SK-N-SH treated with all-trans-retinoic acid at 6 μM for 48 hours (cell line): ENCODE measurements at regions not wholly inside any gene's neighbourhood (a gene's known extent, or its start where the extent isn't known, plus 50 kb on each side); places are given as distances from the start of the nearest gene placed in this dataset.
A peak's percentile ranks its signal among the peaks of the same experiment; 100 is the strongest.
"Not testable (repeated sequence)": the region's sequence is repeated elsewhere in the genome, so short reads cannot be mapped to it uniquely, and the experiment has no call there.

Experiments used
- ATAC-seq: fragments of 200-7000 bp; cut with Tn5 transposase; 3 replicates; pipeline ENCODE4 v1.9.1; 2020; ENCODE audit warnings: mild to moderate bottlenecking, moderate library complexity
- ARNTL ChIP-seq: fragments of 450-650 bp; formaldehyde crosslinking; IDR thresholded peaks from 2 replicates; pipeline ENCODE4 v1.5.0; 2020; ENCODE audit warnings: low read depth, mild to moderate bottlenecking, moderate library complexity, borderline replicate concordance
- BACH2 ChIP-seq: fragments of 250-450 bp; sonication (Bioruptor Pico); IDR thresholded peaks from 2 replicates; pipeline ENCODE4 v1.9.0; 2021; ENCODE audit warnings: mild to moderate bottlenecking, borderline replicate concordance
- CSDC2 ChIP-seq: fragments of 250-450 bp; sonication (Bioruptor Pico); IDR thresholded peaks from 2 replicates; pipeline ENCODE4 v1.5.0; 2020; ENCODE audit warnings: mild to moderate bottlenecking, moderate library complexity
- ESRRG ChIP-seq: fragments of 250-450 bp; sonication (Bioruptor Pico); IDR thresholded peaks from 2 replicates; pipeline ENCODE4 v1.6.1; 2021; ENCODE audit warnings: mild to moderate bottlenecking
- GLIS3 ChIP-seq: fragments of 250-450 bp; sonication (Bioruptor Pico); IDR thresholded peaks from 2 replicates; pipeline ENCODE4 v1.5.0; 2020; ENCODE audit warnings: mild to moderate bottlenecking, moderate library complexity
- ISL1 ChIP-seq: fragments of 250-450 bp; sonication (Bioruptor Pico); IDR thresholded peaks from 2 replicates; pipeline ENCODE4 v2.1.2; 2022; ENCODE audit warnings: mild to moderate bottlenecking, moderate library complexity
- OSR1 ChIP-seq: fragments of 250-450 bp; sonication (Bioruptor Pico); IDR thresholded peaks from 2 replicates; pipeline ENCODE4 v1.8.0; 2022; ENCODE audit warnings: moderate library complexity, mild to moderate bottlenecking, inconsistent platforms
- PPARA ChIP-seq: fragments of 250-450 bp; sonication (Bioruptor Pico); IDR thresholded peaks from 2 replicates; pipeline ENCODE4 v1.5.0; 2020; ENCODE audit warnings: mild to moderate bottlenecking, borderline replicate concordance
- RARB ChIP-seq: fragments of 250-450 bp; sonication (Bioruptor Pico); IDR thresholded peaks from 2 replicates; pipeline ENCODE4 v1.8.0; 2021; ENCODE audit warnings: mild to moderate bottlenecking, moderate library complexity
- SNAI2 ChIP-seq: fragments of 250-450 bp; sonication (Bioruptor Pico); IDR thresholded peaks from 2 replicates; pipeline ENCODE4 v1.5.0; 2020; ENCODE audit warnings: mild to moderate bottlenecking, moderate library complexity
- TCF4 ChIP-seq: fragments of 250-450 bp; sonication (Bioruptor Pico); IDR thresholded peaks from 2 replicates; pipeline ENCODE4 v1.8.0; 2021; ENCODE audit warnings: mild to moderate bottlenecking, moderate library complexity, borderline replicate concordance
- TOX ChIP-seq: fragments of 250-450 bp; sonication (Bioruptor Pico); IDR thresholded peaks from 2 replicates; pipeline ENCODE4 v1.8.0; 2021; ENCODE audit warnings: mild to moderate bottlenecking, moderate library complexity, borderline replicate concordance
- ZC3H10 ChIP-seq: fragments of 250-450 bp; sonication (Bioruptor Pico); IDR thresholded peaks from 2 replicates; pipeline ENCODE4 v1.5.1; 2021; ENCODE audit warnings: mild to moderate bottlenecking, moderate library complexity
- ZFP30 ChIP-seq: fragments of 450-650 bp; formaldehyde crosslinking; IDR thresholded peaks from 2 replicates; pipeline ENCODE4 v1.5.0; 2022; ENCODE audit warnings: mild to moderate bottlenecking, moderate library complexity
- ZNF565 ChIP-seq: fragments of 450-650 bp; formaldehyde crosslinking; conservative IDR thresholded peaks from 2 replicates; pipeline ENCODE4 v1.5.0; 2020; ENCODE audit warnings: low read depth, mild to moderate bottlenecking, moderate library complexity
- ZNF70 ChIP-seq: fragments of 450-650 bp; formaldehyde crosslinking; IDR thresholded peaks from 2 replicates; pipeline ENCODE4 v1.5.0; 2020; ENCODE audit warnings: mild to moderate bottlenecking, moderate library complexity
- ZNF8 ChIP-seq: fragments of 450-650 bp; formaldehyde crosslinking; IDR thresholded peaks from 2 replicates; pipeline ENCODE4 v1.5.0; 2020; ENCODE audit warnings: mild to moderate bottlenecking, moderate library complexity
- TF ChIP-seq, protein P1 (sequence below): fragments of 250-450 bp; sonication (Bioruptor Pico); IDR thresholded peaks from 2 replicates; pipeline ENCODE4 v1.5.1; 2021; ENCODE audit warnings: mild to moderate bottlenecking, moderate library complexity
- TF ChIP-seq, protein P2 (sequence below): fragments of 250-450 bp; sonication (Bioruptor Pico); IDR thresholded peaks from 2 replicates; pipeline ENCODE4 v1.8.0; 2021; ENCODE audit warnings: low read depth, mild to moderate bottlenecking, moderate library complexity, borderline replicate concordance
- TF ChIP-seq, protein P3 (sequence below): fragments of 250-450 bp; sonication (Bioruptor Pico); IDR thresholded peaks from 2 replicates; pipeline ENCODE4 v1.8.0; 2020; ENCODE audit warnings: mild to moderate bottlenecking, moderate library complexity, borderline replicate concordance
- TF ChIP-seq, protein P4 (sequence below): fragments of 250-450 bp; sonication (Bioruptor Pico); IDR thresholded peaks from 2 replicates; pipeline ENCODE4 v1.5.0; 2020; ENCODE audit warnings: mild to moderate bottlenecking, moderate library complexity
- TF ChIP-seq, protein P5 (sequence below): fragments of 250-450 bp; sonication (Bioruptor Pico); IDR thresholded peaks from 2 replicates; pipeline ENCODE4 v1.5.1; 2020; ENCODE audit warnings: low read depth, mild to moderate bottlenecking, moderate library complexity

DNA sequence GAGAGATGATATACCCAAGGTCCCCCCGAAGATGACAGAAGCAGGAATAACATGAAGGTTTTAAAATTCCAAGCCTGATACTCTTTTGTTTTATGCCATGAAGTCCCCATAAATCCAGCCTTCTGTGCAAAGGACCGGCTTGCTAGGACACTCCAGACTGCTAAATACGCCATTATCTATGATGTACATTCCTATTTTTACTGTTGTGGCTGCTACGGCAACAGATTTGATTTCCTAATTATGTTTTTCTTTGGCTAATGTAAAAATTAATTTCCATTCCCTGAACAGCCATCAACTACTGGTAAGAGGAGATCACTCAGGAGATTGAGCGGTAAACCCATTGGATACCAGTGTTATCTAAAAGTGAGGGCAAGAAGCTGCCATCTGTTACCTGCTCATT is 1090.8 kb downstream of the TYW1 start:
- no peak for ATAC-seq

DNA sequence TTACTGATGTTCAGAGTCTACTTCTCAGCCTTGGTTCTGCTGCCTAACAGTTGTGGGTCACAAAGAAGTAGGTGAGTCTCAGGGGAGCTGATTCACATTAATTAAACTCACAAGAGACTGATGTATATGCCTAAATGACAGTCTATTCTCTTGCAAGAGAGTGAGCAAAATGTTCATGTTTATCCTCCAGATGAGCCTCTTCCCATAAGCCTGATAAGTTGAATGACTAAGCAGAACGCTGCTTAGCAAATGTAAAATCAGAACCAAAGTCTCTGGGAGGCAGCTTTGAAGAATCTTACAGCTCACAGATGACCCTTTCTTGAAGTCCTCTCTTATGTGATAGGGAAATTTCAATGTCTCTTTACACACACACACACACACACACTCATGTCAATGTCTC is 1092.2 kb downstream of the TYW1 start:
- TF ChIP-seq GLIS3 (CRISPR knock-in tag) (no peak), RARB (CRISPR knock-in tag) (no peak), TCF4 (no peak)
- TF ChIP-seq, all 23 proteins: peak for 0
- ATAC-seq, result no peak

More for the DNA sequence above, 1090.8 kb downstream of the TYW1 start:
- TF ChIP-seq, protein P1, sequence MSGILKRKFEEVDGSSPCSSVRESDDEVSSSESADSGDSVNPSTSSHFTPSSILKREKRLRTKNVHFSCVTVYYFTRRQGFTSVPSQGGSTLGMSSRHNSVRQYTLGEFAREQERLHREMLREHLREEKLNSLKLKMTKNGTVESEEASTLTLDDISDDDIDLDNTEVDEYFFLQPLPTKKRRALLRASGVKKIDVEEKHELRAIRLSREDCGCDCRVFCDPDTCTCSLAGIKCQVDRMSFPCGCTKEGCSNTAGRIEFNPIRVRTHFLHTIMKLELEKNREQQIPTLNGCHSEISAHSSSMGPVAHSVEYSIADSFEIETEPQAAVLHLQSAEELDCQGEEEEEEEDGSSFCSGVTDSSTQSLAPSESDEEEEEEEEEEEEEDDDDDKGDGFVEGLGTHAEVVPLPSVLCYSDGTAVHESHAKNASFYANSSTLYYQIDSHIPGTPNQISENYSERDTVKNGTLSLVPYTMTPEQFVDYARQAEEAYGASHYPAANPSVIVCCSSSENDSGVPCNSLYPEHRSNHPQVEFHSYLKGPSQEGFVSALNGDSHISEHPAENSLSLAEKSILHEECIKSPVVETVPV (CRISPR knock-in tag), result no peak
- TF ChIP-seq, protein P2, sequence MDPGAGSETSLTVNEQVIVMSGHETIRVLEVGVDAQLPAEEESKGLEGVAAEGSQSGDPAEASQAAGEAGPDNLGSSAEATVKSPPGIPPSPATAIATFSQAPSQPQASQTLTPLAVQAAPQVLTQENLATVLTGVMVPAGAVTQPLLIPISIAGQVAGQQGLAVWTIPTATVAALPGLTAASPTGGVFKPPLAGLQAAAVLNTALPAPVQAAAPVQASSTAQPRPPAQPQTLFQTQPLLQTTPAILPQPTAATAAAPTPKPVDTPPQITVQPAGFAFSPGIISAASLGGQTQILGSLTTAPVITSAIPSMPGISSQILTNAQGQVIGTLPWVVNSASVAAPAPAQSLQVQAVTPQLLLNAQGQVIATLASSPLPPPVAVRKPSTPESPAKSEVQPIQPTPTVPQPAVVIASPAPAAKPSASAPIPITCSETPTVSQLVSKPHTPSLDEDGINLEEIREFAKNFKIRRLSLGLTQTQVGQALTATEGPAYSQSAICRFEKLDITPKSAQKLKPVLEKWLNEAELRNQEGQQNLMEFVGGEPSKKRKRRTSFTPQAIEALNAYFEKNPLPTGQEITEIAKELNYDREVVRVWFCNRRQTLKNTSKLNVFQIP, result no peak
- TF ChIP-seq BACH2 (CRISPR knock-in tag), result no peak
- no peak for TF ChIP-seq CSDC2 (CRISPR knock-in tag)
- no peak for TF ChIP-seq TCF4
- no peak for TF ChIP-seq ARNTL (CRISPR knock-in tag)
- no peak for TF ChIP-seq ZNF70
- TF ChIP-seq, protein P3, sequence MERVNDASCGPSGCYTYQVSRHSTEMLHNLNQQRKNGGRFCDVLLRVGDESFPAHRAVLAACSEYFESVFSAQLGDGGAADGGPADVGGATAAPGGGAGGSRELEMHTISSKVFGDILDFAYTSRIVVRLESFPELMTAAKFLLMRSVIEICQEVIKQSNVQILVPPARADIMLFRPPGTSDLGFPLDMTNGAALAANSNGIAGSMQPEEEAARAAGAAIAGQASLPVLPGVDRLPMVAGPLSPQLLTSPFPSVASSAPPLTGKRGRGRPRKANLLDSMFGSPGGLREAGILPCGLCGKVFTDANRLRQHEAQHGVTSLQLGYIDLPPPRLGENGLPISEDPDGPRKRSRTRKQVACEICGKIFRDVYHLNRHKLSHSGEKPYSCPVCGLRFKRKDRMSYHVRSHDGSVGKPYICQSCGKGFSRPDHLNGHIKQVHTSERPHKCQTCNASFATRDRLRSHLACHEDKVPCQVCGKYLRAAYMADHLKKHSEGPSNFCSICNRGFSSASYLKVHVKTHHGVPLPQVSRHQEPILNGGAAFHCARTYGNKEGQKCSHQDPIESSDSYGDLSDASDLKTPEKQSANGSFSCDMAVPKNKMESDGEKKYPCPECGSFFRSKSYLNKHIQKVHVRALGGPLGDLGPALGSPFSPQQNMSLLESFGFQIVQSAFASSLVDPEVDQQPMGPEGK (CRISPR knock-in tag), result no peak

DNA sequence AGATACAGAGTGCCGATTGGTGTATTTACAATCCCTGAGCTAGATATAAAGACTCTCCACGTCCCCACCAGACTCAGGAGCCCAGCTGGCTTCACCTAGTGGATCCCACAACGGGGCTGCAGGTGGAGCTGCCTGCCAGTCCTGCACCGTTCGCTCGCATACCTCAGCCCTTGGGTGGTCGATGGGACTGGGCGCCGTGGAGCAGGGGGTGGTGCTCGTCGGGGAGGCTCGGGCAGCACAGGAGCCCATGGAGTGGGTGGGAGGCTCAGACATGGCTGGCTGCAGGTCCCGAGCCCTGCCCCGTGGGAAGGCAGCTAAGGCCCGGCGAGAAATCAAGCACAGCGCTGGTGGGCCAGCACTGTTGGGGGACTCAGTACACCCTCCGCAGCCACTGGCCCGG is 1093.6 kb downstream of the TYW1 start:
- not testable (repeated sequence) for ATAC-seq

DNA sequence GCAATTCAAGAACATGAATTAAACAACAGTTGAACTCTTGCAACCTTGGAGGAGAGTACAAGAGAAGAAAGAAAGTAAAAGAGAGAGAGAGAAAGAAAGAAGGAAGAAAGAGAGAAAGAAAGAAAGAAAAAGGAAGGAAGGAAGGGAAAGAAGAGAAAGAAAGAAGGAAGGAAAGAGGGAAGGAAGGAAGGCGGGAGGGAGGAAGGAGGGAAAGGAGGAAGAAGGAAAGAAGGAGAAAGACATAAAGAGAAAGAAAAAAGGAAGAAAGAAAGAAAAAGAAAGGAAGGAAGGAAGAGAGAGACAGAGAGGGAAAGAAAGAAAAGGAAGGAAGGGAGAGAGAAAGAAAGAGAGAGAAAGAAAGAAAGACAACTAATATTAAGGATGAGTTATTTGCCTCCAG is 1106.7 kb downstream of the TYW1 start:
- no peak for ATAC-seq
- TF ChIP-seq ZC3H10 (CRISPR knock-in tag) (no peak), ESRRG (CRISPR knock-in tag) (no peak), TOX (CRISPR knock-in tag) (no peak), CSDC2 (CRISPR knock-in tag) (no peak), PPARA (CRISPR knock-in tag) (no peak), BACH2 (CRISPR knock-in tag) (no peak), SNAI2 (no peak)
- TF ChIP-seq, protein P3 (CRISPR knock-in tag), result no peak
- TF ChIP-seq, protein P2, result no peak

DNA sequence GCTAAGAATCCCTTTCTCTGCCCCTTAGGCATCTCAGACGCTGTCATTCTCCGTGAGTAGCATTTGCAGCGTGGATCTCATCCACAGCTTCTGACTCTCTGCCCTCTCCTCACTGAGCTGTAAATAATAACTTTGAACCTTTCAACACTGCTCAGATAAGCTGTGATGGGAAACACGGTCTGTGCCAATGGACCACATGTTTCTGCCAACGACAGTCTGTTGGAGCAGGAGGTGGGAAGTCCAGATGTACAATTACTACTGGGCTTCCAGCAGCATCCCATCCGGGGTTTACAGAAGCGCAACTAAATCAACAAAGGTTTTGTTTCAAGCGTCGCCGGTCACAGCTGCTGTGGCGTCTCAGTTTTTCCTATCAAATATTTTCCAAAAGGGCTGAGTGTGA is 1110.6 kb downstream of the TYW1 start:
- no peak for TF ChIP-seq ZFP30 (CRISPR knock-in tag)
- TF ChIP-seq ESRRG (CRISPR knock-in tag), result no peak
- TF ChIP-seq CSDC2 (CRISPR knock-in tag), result no peak
- peak; percentile 62; the same call in 1 of the 2 replicates for TF ChIP-seq TCF4
- TF ChIP-seq, all 23 proteins: peak for 1
- no peak for ATAC-seq

DNA sequence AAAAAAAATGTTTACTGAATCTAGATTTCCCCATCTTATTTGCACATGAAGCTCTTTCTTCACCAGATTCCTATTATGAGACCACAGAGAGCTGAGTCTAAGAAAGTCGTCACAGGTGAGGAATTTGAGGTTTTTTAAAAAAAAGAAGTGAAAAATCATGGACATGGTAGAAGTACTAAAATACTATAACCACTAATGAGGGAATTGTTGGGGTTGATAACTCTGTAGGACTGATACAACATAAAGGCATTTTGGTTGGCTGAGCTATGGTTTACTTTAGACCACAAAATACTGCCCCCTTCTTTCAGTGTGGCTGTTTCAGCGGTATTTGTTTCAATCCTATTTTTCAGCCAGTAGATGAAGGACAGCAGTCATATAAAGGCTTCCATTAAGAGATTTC is 1111.3 kb downstream of the TYW1 start:
- ATAC-seq, result no peak
- TF ChIP-seq, protein P4, sequence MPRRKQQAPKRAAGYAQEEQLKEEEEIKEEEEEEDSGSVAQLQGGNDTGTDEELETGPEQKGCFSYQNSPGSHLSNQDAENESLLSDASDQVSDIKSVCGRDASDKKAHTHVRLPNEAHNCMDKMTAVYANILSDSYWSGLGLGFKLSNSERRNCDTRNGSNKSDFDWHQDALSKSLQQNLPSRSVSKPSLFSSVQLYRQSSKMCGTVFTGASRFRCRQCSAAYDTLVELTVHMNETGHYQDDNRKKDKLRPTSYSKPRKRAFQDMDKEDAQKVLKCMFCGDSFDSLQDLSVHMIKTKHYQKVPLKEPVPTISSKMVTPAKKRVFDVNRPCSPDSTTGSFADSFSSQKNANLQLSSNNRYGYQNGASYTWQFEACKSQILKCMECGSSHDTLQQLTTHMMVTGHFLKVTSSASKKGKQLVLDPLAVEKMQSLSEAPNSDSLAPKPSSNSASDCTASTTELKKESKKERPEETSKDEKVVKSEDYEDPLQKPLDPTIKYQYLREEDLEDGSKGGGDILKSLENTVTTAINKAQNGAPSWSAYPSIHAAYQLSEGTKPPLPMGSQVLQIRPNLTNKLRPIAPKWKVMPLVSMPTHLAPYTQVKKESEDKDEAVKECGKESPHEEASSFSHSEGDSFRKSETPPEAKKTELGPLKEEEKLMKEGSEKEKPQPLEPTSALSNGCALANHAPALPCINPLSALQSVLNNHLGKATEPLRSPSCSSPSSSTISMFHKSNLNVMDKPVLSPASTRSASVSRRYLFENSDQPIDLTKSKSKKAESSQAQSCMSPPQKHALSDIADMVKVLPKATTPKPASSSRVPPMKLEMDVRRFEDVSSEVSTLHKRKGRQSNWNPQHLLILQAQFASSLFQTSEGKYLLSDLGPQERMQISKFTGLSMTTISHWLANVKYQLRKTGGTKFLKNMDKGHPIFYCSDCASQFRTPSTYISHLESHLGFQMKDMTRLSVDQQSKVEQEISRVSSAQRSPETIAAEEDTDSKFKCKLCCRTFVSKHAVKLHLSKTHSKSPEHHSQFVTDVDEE (CRISPR knock-in tag), result no peak
- TF ChIP-seq ESRRG (CRISPR knock-in tag) (no peak), ISL1 (CRISPR knock-in tag) (no peak), ZNF8 (CRISPR knock-in tag) (no peak), ZFP30 (CRISPR knock-in tag) (no peak), GLIS3 (CRISPR knock-in tag) (no peak), ZNF565 (CRISPR knock-in tag) (no peak), OSR1 (CRISPR knock-in tag) (no peak)
- TF ChIP-seq, protein P5, sequence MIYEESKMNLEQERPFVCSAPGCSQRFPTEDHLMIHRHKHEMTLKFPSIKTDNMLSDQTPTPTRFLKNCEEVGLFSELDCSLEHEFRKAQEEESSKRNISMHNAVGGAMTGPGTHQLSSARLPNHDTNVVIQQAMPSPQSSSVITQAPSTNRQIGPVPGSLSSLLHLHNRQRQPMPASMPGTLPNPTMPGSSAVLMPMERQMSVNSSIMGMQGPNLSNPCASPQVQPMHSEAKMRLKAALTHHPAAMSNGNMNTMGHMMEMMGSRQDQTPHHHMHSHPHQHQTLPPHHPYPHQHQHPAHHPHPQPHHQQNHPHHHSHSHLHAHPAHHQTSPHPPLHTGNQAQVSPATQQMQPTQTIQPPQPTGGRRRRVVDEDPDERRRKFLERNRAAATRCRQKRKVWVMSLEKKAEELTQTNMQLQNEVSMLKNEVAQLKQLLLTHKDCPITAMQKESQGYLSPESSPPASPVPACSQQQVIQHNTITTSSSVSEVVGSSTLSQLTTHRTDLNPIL (CRISPR knock-in tag), result no peak
